SK-N-MC (cell line): ENCODE measurements at regions not wholly inside any gene's neighbourhood (a gene's known extent, or its start where the extent isn't known, plus 50 kb on each side); places are given as distances from the start of the nearest gene placed in this dataset.

Experiments
- EZH2 ChIP-seq: fragments of 200-600 bp; sonication (generic); IDR thresholded peaks from one replicate; pipeline ENCODE4 v1.6.1; 2017; ENCODE audit warnings: antibody characterized with exemption
- FOXP2 ChIP-seq: optimal IDR thresholded peaks from 2 replicates; pipeline ENCODE3; 2011; ENCODE audit warnings: mild to moderate bottlenecking, moderate library complexity; ENCODE audit not compliant: insufficient read depth; ENCODE audit errors: extremely low read length, control extremely low read depth
- POLR2AphosphoS5 ChIP-seq: IDR thresholded peaks from 2 replicates; pipeline ENCODE4 v1.6.1; 2012; ENCODE audit warnings: mild to moderate bottlenecking, low read depth, low read length, borderline replicate concordance

- TF ChIP-seq POLR2AphosphoS5, result no peak
- TF ChIP-seq EZH2, result no peak
- no peak for TF ChIP-seq FOXP2
Measured at GRCh38 chr14:58964598-58964928, 223.9 kb upstream of the DAAM1 start.
